K562 (cell line): ENCODE measurements at regions not wholly inside any gene's neighbourhood (a gene's known extent, or its start where the extent isn't known, plus 50 kb on each side); places are given as distances from the start of the nearest gene placed in this dataset.

ENCODE experiments used
- ARHGAP35 ChIP-seq: fragments of 450-650 bp; IDR thresholded peaks from 2 replicates; pipeline ENCODE4 v1.6.1; 2018; ENCODE audit not compliant: partially characterized antibody
- ARID1B ChIP-seq: fragments of 450-650 bp; IDR thresholded peaks from 2 replicates; pipeline ENCODE4 v1.6.1; 2016; ENCODE audit warnings: antibody characterized with exemption, mild to moderate bottlenecking, inconsistent platforms
- BRCA1 ChIP-seq, 2 experiments: fragments of 450-650 bp in 1 of 2; sonication (generic) in 1 of 2; formaldehyde crosslinking in 1 of 2; IDR thresholded peaks; 2 replicates each; pipeline versions ENCODE4 v1.5.0 to v1.6.1; 2017 to 2020; ENCODE audit warnings: mild to moderate bottlenecking in 1 of 2, missing genetic modification reagents in 1 of 2
- TAF7 ChIP-seq: fragments of 450-650 bp; IDR thresholded peaks from 2 replicates; pipeline ENCODE4 v1.6.1; 2016; ENCODE audit warnings: missing genetic modification characterization, missing compliant biosample characterization
- ZNF445 ChIP-seq: fragments of 250-450 bp; sonication (Bioruptor Pico); IDR thresholded peaks from 2 replicates; pipeline ENCODE4 v1.4.0; 2020; ENCODE audit warnings: low read depth, mild to moderate bottlenecking, moderate library complexity
- TF ChIP-seq, protein P1 (sequence below): fragments of 450-650 bp; IDR thresholded peaks from 2 replicates; pipeline ENCODE4 v1.6.1; 2016; ENCODE audit warnings: mild to moderate bottlenecking, moderate library complexity
- TF ChIP-seq, protein P2 (sequence below): sonication (generic); formaldehyde crosslinking; IDR thresholded peaks from 2 replicates; pipeline ENCODE4 v1.4.0; 2020; ENCODE audit warnings: mild to moderate bottlenecking, missing genetic modification reagents

DNA sequence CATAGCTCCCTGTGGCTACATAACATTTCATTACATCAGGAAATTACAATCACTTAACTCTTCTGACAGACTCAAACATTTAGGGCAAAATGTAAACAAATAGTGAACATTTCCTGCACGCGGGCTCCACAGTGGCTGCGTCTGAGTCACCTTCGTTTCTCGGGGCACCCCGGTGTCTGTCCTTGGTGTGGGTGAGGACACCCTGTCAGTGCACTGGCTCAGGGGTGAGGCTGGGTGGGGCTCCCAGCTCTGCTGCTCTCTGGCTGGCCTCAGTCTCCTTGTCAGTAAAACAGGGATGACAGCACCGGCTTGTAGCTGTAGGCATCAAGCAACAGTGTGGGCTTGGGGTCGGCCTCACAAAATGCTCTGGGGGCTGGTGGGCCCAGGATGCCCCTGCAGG, 237.1 kb upstream of the SHH start (continued):
- TF ChIP-seq, protein P1, sequence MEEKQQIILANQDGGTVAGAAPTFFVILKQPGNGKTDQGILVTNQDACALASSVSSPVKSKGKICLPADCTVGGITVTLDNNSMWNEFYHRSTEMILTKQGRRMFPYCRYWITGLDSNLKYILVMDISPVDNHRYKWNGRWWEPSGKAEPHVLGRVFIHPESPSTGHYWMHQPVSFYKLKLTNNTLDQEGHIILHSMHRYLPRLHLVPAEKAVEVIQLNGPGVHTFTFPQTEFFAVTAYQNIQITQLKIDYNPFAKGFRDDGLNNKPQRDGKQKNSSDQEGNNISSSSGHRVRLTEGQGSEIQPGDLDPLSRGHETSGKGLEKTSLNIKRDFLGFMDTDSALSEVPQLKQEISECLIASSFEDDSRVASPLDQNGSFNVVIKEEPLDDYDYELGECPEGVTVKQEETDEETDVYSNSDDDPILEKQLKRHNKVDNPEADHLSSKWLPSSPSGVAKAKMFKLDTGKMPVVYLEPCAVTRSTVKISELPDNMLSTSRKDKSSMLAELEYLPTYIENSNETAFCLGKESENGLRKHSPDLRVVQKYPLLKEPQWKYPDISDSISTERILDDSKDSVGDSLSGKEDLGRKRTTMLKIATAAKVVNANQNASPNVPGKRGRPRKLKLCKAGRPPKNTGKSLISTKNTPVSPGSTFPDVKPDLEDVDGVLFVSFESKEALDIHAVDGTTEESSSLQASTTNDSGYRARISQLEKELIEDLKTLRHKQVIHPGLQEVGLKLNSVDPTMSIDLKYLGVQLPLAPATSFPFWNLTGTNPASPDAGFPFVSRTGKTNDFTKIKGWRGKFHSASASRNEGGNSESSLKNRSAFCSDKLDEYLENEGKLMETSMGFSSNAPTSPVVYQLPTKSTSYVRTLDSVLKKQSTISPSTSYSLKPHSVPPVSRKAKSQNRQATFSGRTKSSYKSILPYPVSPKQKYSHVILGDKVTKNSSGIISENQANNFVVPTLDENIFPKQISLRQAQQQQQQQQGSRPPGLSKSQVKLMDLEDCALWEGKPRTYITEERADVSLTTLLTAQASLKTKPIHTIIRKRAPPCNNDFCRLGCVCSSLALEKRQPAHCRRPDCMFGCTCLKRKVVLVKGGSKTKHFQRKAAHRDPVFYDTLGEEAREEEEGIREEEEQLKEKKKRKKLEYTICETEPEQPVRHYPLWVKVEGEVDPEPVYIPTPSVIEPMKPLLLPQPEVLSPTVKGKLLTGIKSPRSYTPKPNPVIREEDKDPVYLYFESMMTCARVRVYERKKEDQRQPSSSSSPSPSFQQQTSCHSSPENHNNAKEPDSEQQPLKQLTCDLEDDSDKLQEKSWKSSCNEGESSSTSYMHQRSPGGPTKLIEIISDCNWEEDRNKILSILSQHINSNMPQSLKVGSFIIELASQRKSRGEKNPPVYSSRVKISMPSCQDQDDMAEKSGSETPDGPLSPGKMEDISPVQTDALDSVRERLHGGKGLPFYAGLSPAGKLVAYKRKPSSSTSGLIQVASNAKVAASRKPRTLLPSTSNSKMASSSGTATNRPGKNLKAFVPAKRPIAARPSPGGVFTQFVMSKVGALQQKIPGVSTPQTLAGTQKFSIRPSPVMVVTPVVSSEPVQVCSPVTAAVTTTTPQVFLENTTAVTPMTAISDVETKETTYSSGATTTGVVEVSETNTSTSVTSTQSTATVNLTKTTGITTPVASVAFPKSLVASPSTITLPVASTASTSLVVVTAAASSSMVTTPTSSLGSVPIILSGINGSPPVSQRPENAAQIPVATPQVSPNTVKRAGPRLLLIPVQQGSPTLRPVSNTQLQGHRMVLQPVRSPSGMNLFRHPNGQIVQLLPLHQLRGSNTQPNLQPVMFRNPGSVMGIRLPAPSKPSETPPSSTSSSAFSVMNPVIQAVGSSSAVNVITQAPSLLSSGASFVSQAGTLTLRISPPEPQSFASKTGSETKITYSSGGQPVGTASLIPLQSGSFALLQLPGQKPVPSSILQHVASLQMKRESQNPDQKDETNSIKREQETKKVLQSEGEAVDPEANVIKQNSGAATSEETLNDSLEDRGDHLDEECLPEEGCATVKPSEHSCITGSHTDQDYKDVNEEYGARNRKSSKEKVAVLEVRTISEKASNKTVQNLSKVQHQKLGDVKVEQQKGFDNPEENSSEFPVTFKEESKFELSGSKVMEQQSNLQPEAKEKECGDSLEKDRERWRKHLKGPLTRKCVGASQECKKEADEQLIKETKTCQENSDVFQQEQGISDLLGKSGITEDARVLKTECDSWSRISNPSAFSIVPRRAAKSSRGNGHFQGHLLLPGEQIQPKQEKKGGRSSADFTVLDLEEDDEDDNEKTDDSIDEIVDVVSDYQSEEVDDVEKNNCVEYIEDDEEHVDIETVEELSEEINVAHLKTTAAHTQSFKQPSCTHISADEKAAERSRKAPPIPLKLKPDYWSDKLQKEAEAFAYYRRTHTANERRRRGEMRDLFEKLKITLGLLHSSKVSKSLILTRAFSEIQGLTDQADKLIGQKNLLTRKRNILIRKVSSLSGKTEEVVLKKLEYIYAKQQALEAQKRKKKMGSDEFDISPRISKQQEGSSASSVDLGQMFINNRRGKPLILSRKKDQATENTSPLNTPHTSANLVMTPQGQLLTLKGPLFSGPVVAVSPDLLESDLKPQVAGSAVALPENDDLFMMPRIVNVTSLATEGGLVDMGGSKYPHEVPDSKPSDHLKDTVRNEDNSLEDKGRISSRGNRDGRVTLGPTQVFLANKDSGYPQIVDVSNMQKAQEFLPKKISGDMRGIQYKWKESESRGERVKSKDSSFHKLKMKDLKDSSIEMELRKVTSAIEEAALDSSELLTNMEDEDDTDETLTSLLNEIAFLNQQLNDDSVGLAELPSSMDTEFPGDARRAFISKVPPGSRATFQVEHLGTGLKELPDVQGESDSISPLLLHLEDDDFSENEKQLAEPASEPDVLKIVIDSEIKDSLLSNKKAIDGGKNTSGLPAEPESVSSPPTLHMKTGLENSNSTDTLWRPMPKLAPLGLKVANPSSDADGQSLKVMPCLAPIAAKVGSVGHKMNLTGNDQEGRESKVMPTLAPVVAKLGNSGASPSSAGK = no peak
- TF ChIP-seq ARID1B = no peak
- TF ChIP-seq, protein P2, sequence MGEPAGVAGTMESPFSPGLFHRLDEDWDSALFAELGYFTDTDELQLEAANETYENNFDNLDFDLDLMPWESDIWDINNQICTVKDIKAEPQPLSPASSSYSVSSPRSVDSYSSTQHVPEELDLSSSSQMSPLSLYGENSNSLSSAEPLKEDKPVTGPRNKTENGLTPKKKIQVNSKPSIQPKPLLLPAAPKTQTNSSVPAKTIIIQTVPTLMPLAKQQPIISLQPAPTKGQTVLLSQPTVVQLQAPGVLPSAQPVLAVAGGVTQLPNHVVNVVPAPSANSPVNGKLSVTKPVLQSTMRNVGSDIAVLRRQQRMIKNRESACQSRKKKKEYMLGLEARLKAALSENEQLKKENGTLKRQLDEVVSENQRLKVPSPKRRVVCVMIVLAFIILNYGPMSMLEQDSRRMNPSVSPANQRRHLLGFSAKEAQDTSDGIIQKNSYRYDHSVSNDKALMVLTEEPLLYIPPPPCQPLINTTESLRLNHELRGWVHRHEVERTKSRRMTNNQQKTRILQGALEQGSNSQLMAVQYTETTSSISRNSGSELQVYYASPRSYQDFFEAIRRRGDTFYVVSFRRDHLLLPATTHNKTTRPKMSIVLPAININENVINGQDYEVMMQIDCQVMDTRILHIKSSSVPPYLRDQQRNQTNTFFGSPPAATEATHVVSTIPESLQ = no peak
- TF ChIP-seq BRCA1 (IDR thresholded peaks at IDR 0.05) = no peak
- no peak for TF ChIP-seq BRCA1 (CRISPR knock-in tag; IDR thresholded peaks at IDR 0.05)
- no peak for TF ChIP-seq ARHGAP35
- no peak for TF ChIP-seq ZNF445 (CRISPR knock-in tag)
- no peak for TF ChIP-seq TAF7 (tag)
